ENCODE measurements at regions not wholly inside any gene's neighbourhood (a gene's known extent, or its start where the extent isn't known, plus 50 kb on each side); places are given as distances from the start of the nearest gene placed in this dataset.
"Not testable (repeated sequence)": the region's sequence is repeated elsewhere in the genome, so short reads cannot be mapped to it uniquely, and the experiment has no call there.

DNA sequence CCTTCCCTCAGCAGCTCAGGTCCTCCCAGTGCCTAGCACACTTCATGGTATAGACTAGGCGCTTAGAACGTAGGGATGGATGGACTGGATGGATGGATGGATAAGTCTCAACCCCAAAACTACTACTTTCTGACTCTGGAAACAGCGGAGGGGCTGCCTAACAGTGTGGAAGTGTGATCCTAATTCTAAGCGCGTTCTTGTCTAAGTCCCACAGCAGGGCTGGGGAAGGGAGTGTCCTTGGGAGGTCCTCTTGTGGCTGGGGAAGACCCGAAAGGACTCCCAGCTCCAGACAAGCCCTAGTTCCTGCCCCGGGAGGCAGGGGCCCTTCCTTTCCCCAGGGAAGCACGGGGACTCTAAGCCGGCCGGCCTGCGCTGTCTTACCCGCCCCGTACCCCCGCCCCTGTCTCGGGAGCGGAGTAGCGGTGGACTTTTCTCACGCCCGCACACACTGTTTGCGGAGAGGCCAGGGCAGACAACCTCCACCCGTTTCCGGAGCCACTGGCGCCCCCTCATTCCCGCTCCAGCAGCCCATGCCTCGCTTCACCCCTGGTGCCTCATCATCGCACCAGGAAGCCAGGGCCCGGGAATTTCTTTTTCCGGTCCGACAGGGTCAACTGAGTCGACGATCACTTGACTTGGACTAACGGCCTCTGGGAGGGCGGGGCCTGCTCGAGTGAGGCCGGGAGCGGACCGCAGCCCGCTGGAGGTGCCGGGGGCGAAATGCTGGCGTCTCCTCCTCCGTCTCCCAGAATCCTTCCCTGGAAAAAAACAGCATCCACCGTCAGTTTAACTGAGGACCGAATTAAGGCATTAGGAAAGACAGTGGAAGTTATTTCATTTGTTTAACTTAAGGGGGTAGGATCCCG is 133.3 kb downstream of the TBC1D2B start:
- DNase-seq (ENCODE audit: low read depth) = no peak

DNA sequence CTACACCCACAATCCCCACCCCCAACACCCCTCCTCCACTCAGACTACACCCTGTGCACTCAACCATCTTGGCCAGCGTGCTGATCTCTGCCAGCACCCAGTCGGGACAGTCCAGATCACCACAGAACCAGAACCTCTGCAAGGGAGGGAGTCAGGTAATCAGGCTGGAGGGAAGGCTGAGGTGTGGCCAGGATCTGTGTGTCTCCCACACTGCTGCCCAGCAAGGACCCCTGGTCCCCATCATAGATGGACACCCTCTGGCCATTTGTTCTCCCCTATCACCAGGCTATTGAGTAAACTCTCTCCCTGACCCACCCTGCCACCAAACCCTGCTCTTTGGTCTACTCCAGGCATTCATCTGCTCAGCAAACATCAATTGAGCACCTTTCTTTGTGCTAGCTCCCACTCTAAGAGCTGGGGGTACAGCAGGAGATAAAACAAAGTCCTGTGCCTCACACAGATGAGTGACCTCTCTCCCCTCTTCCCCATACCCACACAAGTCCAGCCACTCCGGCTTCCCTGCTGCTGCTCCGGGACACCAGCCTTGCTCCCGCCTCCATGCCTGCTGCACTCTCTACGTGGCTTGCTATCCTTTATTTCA is 134.8 kb downstream of the TBC1D2B start:
- no peak for DNase-seq (ENCODE audit: low read depth)

DNA sequence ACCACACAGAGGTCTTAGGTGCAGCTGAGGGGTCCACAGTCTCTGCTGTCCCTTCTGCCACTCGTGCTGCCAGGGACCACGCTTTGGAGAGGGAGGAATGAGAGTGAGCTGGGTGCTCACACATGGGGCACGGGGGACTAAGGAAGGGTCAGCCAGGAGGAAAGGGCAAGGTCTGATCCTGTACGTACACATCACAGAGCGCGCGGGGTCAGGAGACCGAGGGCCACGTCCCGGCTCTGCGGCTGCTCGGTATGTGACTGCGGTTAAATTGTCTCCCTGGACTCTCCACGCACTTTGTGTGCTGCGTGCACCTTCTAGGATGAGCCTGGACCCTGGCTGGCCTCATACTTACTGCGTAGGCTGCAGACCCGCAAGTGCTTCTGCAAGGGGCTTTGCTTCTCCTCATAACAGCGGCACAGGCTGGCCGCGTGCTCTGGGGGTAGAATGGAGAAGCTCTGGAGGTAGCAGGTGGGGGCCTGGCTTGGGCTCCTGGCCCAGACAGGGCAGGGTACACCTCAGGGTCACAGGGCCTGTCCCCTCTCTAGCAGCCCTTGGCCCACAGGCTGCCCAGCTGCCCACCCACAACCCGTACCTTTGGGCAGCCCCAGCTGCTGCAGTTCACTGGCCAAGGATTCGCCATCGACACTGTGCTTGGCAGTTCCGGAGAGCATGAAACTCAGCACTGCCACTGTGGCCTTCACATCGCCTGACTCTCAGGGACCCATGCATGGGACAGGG is 136.3 kb downstream of the TBC1D2B start:
- DNase-seq (ENCODE audit: low read depth) = not testable (repeated sequence)

DNA sequence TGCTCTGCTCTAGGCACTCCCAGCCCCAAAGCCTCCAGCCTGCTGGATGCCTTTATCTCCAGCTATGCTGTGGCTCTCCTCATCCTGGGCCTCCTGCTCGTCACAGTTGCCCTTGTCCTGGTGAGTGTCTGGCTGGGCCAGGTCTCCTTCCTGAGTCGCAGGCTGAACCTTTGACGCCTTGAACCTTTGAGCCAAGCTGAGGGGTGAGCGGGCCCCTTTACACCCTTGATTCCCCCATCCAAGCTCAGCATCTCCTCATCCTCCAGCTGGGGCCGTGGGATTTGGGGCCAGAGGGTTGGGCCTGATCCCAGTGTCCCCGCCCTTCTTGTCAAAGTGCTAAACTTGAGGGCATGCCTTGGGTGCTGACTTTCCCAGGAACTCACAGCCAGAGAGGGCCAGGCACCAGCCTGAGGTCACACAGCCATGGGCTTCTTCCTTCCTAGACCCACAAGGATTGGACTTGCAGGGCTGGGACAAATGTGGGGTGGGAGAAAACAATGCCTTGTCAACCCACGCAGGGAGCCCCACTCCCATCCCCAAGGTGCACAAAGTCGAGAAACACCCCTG is 137.0 kb downstream of the TBC1D2B start:
- DNase-seq (ENCODE audit: low read depth) = no peak

DNA sequence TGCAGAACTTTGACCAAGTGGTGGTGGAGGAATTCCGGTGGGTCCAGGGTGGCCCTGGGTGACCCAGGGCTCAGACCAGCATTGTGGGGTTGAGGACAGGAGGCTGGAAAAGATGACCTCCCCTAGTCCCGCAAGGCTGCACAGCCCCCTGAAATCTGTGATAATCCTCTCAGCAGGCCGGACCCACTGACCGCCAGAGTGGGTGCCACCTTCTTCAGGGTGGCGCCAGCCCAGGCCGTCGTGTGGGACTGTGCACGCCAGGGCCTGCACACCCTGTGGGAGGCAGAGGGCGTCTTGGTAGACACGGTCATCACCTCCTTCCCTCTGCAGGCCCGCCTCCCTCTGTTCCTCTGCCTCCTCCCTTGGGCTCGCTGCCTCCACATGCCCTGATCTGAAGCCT is 137.7 kb downstream of the TBC1D2B start:
- no peak for DNase-seq (ENCODE audit: low read depth)

DNA sequence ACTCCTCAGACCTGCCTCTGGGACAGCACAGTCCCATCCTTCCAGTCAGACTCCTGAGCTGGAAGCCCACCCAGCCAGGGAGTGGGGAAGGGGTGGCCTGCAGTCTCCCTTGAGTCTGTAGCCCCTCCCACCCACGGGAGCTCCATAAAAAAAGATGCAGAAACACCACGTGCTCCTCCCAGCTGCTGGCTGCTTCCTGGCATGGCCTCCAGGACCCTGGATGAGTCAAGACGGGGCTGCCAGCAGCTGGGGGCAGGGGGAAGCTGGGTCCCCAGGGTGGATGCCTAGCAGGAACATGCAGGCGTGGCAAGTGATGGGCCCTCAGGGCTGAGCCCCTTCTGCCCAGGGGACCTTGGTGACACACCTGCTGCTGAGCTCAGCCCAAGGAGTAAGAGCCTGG is 138.5 kb downstream of the TBC1D2B start:
- not testable (repeated sequence) for DNase-seq (ENCODE audit: low read depth)

DNA sequence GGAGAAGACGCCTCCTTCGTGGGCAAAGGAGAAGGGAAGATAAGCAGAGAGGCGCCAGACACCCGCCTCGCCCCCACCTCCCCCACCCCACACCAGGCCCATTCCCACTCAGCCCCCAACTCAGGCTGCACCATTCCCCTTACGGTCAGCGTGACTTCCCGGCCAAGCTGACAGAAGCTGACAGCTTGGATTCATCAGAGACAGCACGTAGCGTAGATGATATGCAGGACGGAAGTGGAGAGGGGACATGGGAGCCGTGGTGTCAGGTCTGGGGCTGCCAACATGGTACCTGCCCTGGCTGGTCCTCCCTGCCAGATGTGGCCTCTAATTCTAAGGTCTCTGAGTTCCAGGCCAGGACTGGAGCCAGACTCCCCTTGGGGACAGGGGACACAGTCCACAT is 139.0 kb downstream of the TBC1D2B start:
- DNase-seq (ENCODE audit: low read depth) = not testable (repeated sequence)

DNA sequence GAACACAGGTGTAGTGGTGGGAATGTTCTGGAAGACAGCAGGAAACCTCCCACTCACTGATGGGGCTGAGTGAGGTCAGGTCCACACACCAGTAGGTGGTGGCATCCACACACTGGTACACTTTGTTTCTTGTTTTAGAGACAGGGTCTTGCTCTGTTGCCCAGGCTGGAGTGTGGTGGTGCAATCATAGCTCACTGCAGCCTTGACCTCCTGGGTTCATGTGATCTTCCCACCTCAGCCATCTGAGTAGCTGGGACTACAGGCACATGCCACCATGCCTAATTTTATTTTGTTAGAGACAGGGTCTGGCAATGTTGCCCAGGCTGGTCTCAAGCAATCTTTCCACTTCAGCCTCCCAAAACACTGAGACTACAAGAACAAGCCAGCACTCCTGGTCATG is 140.9 kb downstream of the TBC1D2B start:
- not testable (repeated sequence) for DNase-seq (ENCODE audit: low read depth)

DNA sequence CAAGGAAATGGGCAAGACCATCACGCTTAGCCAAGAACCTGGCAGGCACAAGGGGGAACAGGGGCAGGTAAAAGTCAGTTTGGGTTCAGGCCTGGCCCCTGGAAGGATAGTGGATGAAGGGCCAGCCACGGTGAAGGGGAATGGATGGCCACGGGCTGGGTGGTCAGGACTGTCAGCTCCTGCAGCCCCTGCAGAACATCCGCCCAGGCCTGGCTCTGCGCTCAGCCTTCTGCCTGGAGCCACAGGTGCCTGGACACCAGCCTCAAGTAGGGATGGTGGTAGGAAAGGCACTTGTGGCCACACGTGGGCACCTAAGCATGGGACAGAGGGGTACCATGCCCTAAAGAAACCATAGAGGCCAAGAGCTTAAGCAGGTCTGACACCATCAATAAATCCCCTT is 143.0 kb downstream of the TBC1D2B start:
- DNase-seq (ENCODE audit: low read depth) = not testable (repeated sequence)

DNA sequence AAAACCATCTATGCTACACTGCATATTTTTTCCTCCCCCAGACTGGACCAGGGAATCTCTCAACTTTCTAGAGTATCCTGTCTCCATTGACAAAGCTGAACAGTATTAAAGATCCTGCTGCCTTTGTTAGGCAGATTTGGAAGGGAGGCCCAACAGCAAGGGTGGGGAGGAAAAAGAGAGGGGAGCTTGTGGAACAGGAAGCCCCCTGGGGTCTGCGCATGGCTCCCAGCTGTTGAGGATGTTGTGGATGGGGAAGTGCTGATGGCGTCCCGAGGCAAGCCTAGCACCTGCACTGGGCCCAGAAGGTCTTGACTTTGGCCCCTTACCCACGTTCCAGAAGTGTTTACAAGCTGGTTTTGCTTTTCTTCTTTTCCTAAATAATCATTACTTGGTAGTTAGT is 146.6 kb downstream of the TBC1D2B start:
- DNase-seq (ENCODE audit: low read depth) = not testable (repeated sequence)

DNA sequence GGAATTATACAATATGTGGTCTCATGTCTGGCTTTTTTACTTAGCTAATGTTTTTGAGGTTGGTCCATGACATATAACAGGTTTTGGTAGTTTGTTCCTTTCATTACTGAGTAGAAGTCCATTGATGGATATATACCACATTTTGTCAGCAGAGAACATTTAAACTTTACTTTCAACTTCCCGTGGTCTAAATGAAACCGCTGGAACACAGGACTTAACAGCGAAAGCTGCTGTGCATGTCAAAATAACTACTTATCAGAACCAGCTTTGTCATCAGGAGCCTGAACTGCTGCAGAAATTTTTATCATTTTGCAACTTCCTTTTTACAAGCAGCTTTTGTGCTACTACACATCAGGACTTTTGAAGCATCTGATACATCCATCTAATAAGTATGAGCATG is 147.0 kb downstream of the TBC1D2B start:
- not testable (repeated sequence) for DNase-seq (ENCODE audit: low read depth)

DNA sequence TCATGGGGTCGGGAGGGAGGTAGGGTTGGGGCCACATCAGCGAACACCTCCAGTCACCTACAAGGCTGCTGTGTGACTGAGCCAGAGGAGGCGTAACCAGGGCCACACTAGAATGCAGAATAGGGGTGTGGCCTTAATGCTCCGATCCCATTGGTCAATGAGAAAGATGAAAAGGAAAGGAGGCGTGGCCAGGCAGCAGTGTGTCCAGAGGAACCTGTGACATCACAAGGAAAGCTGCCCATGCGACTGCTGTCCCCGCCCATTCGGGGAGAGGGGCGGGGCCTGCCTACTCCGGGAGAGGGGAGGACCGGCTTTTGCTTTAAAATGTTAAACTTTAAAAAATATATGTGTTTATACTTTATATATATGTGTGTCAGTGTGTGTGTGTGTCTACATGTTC is 150.7 kb downstream of the TBC1D2B start:
- not testable (repeated sequence) for DNase-seq (ENCODE audit: low read depth)

DNA sequence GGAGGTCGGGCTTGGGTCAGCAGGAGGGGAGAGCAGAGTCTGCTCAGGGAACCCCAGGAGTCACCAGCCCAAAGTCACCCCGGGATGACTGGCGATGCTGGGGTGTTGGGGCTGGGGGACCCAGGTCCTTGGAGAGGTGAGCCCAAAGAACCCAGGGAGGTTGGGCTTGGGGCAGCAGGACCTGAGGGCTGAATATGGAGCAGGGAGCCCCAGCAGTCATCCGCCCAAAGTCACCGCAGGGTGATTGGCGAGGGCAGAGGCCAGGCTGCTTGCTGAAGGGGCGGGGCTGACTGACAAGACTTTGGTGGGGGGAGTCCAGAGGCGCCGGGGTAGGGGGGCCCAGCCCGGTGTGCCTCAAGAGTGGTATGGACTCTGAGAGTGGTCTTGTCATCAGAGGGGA is 151.2 kb downstream of the TBC1D2B start:
- not testable (repeated sequence) for DNase-seq (ENCODE audit: low read depth)

DNA sequence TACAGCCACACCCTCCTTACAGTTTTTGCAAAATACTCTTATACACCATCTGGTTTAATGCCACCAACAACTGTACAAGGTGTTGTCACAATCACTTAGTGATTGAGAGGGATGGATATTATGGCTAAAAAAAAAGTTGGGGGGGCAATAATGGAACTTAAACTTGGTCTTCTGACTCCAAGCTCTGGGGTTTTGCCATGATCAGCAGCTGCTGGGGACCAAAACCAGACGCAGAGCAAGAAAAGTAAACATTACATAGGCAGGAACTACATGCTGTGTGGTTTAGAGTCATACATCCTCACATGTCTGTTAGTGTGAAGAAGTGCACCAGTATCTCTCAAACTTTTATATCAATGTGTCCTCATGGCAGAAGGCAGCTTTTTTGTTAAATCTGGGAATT is 152.4 kb downstream of the TBC1D2B start:
- not testable (repeated sequence) for DNase-seq (ENCODE audit: low read depth)

DNA sequence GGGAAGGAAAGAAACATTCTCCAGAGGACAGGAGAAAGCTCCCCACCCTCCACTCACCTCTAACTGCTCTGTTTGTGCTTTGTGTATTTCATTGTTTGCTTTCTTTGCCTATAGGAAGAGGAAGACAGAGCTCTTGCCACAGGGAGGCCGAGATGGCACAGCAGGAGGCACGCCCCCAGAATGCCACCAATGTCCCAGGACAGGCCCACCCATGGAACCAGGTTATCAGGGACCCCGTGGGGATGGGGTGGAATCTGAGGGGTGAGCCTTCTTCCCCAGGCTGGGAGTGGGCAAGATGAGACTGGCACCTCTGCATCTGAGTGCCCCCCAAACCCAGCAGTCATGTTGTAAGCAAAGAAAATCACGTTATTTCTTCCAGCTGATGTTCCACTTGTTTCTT is 155.8 kb downstream of the TBC1D2B start:
- no peak for DNase-seq (ENCODE audit: low read depth)

DNA sequence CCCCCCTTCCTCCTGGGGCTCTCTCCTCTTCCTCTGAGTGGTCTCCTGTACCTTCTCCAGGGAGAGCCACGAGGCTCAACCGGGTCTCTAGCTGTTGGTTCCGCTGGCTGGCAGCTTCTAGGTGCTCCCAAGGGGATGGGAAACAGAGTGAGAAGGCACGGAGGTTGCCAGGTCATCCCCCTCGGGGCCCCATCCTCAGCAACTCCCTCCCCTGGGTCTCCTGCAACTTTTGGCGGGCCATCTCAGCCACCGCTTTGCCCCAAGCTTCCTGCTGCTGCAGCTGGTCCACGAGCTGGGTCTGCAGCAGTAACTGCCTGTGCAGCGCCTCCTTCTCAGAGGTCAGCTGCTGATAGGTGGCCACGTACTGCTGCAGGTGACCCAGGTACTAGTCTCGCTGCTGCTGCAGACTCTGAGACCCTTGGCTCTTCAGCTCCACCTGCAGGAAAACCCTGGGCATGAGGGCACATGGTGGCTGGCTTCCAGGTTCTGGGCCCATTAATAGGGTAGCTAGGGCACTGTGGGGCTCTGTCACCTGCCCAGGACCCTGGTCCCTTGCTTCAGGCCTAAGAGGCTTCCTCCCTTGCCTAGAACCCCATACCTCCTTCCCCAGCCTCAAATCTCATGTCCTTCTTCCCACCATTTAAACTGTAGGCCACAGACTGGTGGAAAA is 160.4 kb downstream of the TBC1D2B start:
- DNase-seq (ENCODE audit: low read depth) = not testable (repeated sequence)

DNA sequence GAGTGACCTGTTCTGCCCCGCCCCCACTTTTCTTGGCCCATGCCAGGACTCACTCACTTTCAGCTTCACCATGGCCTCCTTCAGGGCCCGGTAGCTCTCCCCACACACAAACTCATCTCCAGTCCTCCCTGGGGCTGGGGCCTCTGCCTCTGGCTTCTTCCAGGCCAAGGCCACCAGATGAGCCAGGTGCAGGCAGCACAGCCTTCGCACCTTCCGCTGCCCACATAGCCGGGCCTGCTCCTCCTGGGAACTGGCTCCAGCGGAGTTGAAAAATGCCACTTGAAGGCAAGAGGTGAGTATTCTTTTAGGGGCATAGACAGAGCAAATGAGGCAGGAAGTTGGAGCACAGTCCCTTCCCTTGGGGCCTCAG is 161.6 kb downstream of the TBC1D2B start:
- DNase-seq (ENCODE audit: low read depth) = not testable (repeated sequence)

DNA sequence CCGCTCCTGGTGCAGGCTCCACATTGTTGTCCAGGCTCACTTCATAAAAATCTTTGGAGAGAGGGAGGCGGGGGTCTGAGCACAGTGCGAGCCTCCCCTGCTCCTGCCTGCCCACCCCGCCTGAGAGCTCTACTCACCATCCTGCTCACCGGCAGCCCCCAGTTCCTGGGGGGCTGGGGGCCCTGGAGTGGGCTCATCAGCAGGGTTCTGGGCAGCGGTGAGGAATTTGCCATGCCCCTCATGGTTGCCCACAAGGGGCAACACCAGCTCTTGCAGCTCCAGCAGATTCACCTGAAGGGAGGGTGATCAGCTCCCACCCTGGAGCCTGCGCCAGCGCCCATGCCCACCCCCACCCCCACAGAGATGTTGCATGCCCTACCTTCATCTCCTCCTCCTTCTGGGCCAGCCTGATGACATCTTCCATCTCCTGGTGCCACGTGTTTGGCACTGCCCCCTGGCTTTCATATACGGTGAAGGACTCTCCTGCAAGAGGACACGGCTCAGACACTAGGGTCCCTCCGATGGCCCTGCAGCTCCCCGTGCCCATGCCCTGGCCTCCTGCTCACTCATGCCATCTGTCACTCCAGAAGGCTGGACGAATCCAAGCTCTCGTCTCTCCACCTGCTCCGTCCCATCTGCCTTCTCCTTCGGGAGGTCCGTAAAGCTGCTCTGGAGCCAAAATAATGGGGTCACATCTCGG is 162.1 kb downstream of the TBC1D2B start:
- DNase-seq (ENCODE audit: low read depth) = no peak

DNA sequence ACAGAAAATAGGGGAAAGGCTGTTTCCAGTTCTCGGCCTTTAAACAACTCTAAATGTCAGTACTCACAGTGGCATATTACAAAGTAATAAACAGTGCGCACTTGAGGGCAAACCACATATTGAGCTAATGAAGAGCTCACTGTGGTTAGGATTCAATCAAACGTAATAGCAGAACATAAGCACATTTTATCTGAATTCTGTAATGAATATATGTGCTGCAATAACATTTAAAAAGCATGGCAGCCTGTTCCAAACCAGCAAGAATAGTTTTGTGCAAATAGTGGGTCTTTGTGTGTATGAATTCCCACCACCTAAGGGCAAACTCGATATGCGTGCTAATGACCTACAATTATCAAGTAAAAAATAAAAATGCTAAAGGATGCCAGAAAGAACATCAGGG is 163.0 kb downstream of the TBC1D2B start:
- not testable (repeated sequence) for DNase-seq (ENCODE audit: low read depth)

DNA sequence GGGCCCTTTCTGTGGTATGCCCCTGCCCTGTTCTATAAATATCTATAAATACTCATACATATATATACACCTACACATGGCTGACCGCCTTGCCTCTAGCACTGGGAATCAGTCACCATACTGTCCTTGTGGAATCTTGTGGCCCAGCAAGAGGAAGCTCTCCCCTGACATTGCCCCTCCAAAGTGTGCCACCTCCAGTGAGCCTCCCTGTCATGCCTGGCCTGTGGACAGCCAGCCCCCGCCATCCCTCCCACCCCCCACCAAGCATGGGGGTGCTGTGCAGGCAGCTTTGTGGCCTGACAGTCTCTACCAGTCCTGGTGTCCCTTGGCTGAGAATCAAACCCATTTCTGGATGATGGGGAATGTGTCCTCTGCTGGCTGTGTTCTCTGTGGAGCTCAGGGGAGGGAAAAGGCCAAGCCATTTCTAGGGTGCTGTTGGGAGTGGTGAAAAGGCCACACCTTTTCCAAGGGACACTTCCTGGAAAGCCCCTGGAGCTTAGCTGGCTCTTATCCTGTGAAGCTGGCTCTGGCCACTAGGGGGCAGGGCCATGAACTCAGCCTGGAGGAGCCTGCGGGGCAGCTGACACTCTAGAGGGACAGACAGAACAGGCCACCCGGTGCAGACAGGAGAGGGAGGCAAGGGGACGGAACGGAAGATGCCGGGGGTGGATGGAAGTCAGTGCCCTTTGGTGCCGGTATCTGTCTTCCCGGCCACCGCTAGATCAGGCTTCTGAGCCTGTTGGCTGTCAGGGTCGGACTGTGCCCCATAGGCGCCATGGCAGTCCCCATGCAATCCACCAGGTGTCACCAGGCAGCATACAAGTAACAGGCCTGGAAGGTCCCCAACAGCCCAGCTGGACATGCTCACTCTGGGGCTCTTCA is 167.2 kb downstream of the TBC1D2B start:
- DNase-seq (ENCODE audit: low read depth) = peak; percentile 54
